GM12878 (cell line): ENCODE measurements at regions not wholly inside any gene's neighbourhood (a gene's known extent, or its start where the extent isn't known, plus 50 kb on each side); places are given as distances from the start of the nearest gene placed in this dataset.

Experiments
- CBX3 ChIP-seq: fragments of 200-600 bp; sonication (generic); IDR thresholded peaks from 2 replicates; pipeline ENCODE4 v1.6.1; 2016; ENCODE audit warnings: low read depth, borderline replicate concordance
- CREB1 ChIP-seq: IDR thresholded peaks from 2 replicates; pipeline ENCODE4 v1.6.1; 2012; ENCODE audit warnings: low read depth, mild to moderate bottlenecking, inconsistent platforms
- CUX1 ChIP-seq: IDR thresholded peaks from 2 replicates; pipeline ENCODE4 v1.6.1; 2012; ENCODE audit warnings: improper control_type of control experiment, low read depth, low read length; ENCODE audit not compliant: insufficient replicate concordance
- PRDM15 ChIP-seq: fragments of 450-650 bp; formaldehyde crosslinking; IDR thresholded peaks from 2 replicates; pipeline ENCODE4 v1.4.0; 2020; ENCODE audit warnings: mild to moderate bottlenecking, moderate library complexity

- TF ChIP-seq PRDM15 (CRISPR knock-in tag) (no peak), CBX3 (no peak), CREB1 (no peak), CUX1 (no peak)
Observed at GRCh38 chr6:28811873-28812272, 111.9 kb downstream of the TRIM27 start (continued).
